Ecto neural progenitor cell (in vitro differentiated cells): ENCODE measurements at regions not wholly inside any gene's neighbourhood (a gene's known extent, or its start where the extent isn't known, plus 50 kb on each side); places are given as distances from the start of the nearest gene placed in this dataset.

Source experiments
- DNase-seq: peaks from one replicate; pipeline ENCODE4 v3.0.0-alpha.2; 2018; ENCODE audit warnings: low spot score

GRCh38 chr2:163368655-163369054, 367.2 kb downstream of the FIGN start:
- no peak for DNase-seq

GRCh38 chr2:163367825-163368582, 367.8 kb downstream of the FIGN start:
- DNase-seq: no peak

- DNase-seq: no peak
These were observed 371.1 kb downstream of the FIGN start for GRCh38 chr2:163364736-163365135.

GRCh38 chr2:163353551-163353950, 382.3 kb downstream of the FIGN start:
- no peak for DNase-seq

GRCh38 chr2:163351966-163352365, 383.8 kb downstream of the FIGN start:
- no peak for DNase-seq

- DNase-seq: no peak
These were observed 384.7 kb downstream of the FIGN start for GRCh38 chr2:163351143-163351542.

- DNase-seq: no peak
These were observed 386.9 kb downstream of the FIGN start for GRCh38 chr2:163348857-163349380.

GRCh38 chr2:163347982-163348856, 387.6 kb downstream of the FIGN start:
- peak; percentile 89 for DNase-seq

- no peak for DNase-seq
These were observed 389.8 kb downstream of the FIGN start for GRCh38 chr2:163345795-163346573.

GRCh38 chr2:163343316-163343715, 392.5 kb downstream of the FIGN start:
- DNase-seq: no peak

- DNase-seq: no peak
These were observed 394.4 kb downstream of the FIGN start for GRCh38 chr2:163341426-163341825.

GRCh38 chr2:163338270-163338669, 397.5 kb downstream of the FIGN start:
- DNase-seq: no peak

GRCh38 chr2:163324677-163325076, 411.1 kb downstream of the FIGN start:
- no peak for DNase-seq

- no peak for DNase-seq
These were observed 416.8 kb downstream of the FIGN start for GRCh38 chr2:163319006-163319405.

GRCh38 chr2:163314712-163315111, 421.1 kb downstream of the FIGN start:
- DNase-seq: no peak

- DNase-seq: no peak
These were observed 423.1 kb downstream of the FIGN start for GRCh38 chr2:163312713-163313112.

- no peak for DNase-seq
These were observed 429.2 kb downstream of the FIGN start for GRCh38 chr2:163306647-163307046.

GRCh38 chr2:163302141-163302540, 433.7 kb downstream of the FIGN start:
- no peak for DNase-seq

- DNase-seq: no peak
These were observed 444.0 kb downstream of the FIGN start for GRCh38 chr2:163291790-163292189.

GRCh38 chr2:163281717-163282116, 443.1 kb upstream of the KCNH7 start:
- no peak for DNase-seq

GRCh38 chr2:163269374-163270021, 430.9 kb upstream of the KCNH7 start:
- no peak for DNase-seq

GRCh38 chr2:163266772-163267171, 428.2 kb upstream of the KCNH7 start:
- DNase-seq: no peak
